BLaER1 treated with 17β-estradiol and CSF1 and Interleukin-3, amounts not matched to agents 10 nM and 100 nM (cell line): ENCODE measurements at regions not wholly inside any gene's neighbourhood (a gene's known extent, or its start where the extent isn't known, plus 50 kb on each side); places are given as distances from the start of the nearest gene placed in this dataset.

ENCODE experiments used
- H3K27ac ChIP-seq, 11 experiments: shearing (Covaris generic); formaldehyde crosslinking; 2 replicates each; pipeline ENCODE4 v1.8.1; 2022
- H3K27me3 ChIP-seq, 11 experiments: shearing (Covaris generic); formaldehyde crosslinking; 2 replicates each; pipeline ENCODE4 v1.8.1; 2022
- H3K36me3 ChIP-seq, 11 experiments: shearing (Covaris generic); formaldehyde crosslinking; 2 replicates each; pipeline ENCODE4 v1.8.1; 2022
- H3K4me1 ChIP-seq, 10 experiments: shearing (Covaris generic); formaldehyde crosslinking; 2 replicates each; pipeline ENCODE4 v1.8.1; 2022
- H3K4me2 ChIP-seq, 11 experiments: shearing (Covaris generic); formaldehyde crosslinking; 2 replicates each; pipeline ENCODE4 v1.8.1; 2022
- H3K4me3 ChIP-seq, 10 experiments: shearing (Covaris generic); formaldehyde crosslinking; 2 replicates each; pipeline ENCODE4 v1.8.1; 2022
- H3K9ac ChIP-seq, 11 experiments: shearing (Covaris generic); formaldehyde crosslinking; 2 replicates each; pipeline ENCODE4 v1.8.1; 2022
- H3K9me3 ChIP-seq, 11 experiments: shearing (Covaris generic); formaldehyde crosslinking; replicated peaks in 1 of 11; 2 replicates each; pipeline ENCODE4 v1.8.1; 2022
- H4K20me1 ChIP-seq, 11 experiments: shearing (Covaris generic); formaldehyde crosslinking; 2 replicates each; pipeline ENCODE4 v1.8.1; 2022
- Cebpa-rat ChIP-seq, 11 experiments: shearing (Covaris generic); IDR thresholded peaks; 2 replicates each; pipeline ENCODE4 v1.8.1; 2022

DNA sequence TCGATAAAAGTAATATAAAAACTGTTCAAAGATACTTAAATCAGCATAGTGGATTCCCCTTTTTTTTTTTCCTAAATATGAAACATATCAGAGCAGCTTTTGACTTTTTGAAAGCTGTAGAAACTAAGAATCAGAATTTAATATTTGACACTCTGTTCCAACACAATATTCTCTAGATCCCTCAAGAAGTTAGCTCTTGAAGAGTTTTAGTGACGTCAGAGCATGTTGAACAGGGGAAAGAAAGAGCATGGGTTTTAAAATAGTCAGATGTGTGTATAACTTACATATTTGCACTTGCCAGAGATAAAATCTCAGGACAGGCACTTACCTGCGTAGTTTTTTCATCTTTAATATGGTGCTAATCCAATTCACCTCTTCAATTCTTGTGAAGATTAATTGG lies 75.2 kb upstream of the FBXL7 start:
- no peak overlapping the region for H3K9ac ChIP-seq
- no peak overlapping the region for H3K27ac ChIP-seq
- H3K36me3 ChIP-seq: no peaks in the 10 kb centered on the region
- no peaks in the 10 kb centered on the region for H3K4me1 ChIP-seq
- no peak for TF ChIP-seq Cebpa-rat (IDR thresholded peaks at IDR 0.05)
- H3K4me3 ChIP-seq: no peak overlapping the region
- H3K4me2 ChIP-seq: no peak overlapping the region
- H3K9me3 ChIP-seq: peaks cover 0 to 13% (median 0%) of the 10 kb centered on the region in 11 experiments; a peak in 6 of 22 replicates
- no peaks in the 10 kb centered on the region for H4K20me1 ChIP-seq
- H3K27me3 ChIP-seq: no peaks in the 10 kb centered on the region

DNA sequence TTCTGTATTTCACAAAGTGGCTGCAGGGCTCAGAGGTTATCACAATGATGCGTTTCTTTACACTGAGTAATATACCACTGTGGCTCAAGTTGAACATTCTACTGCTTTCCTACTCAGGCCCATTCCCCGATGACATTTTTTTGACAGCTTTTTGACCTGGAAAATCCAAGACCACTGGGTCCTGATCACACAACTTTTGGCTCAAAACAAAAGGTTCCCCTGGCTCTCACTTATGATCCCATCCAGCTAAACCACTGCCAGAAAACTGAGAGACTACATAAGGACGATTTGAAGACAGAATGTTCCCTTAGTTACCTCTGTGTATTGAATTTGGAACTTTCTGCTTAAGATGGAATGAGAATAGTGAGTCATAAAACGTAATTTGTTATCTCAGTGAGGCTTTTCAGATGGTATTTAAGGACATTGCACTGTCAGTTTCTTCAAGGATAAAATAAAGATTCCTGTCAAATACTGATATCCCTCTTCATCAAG lies 78.0 kb upstream of the FBXL7 start:
- H3K36me3 ChIP-seq: no peaks in the 10 kb centered on the region
- no peaks in the 10 kb centered on the region for H3K4me1 ChIP-seq
- H3K9ac ChIP-seq: no peak overlapping the region
- no peaks in the 10 kb centered on the region for H3K27me3 ChIP-seq
- no peak overlapping the region for H3K27ac ChIP-seq
- no peak for TF ChIP-seq Cebpa-rat (IDR thresholded peaks at IDR 0.05)
- no peaks in the 10 kb centered on the region for H4K20me1 ChIP-seq
- peaks cover 0 to 6% (median 0%) of the 10 kb centered on the region in 11 experiments; a peak in 1 of 22 replicates for H3K9me3 ChIP-seq
- no peak overlapping the region for H3K4me3 ChIP-seq
- no peak overlapping the region for H3K4me2 ChIP-seq

DNA sequence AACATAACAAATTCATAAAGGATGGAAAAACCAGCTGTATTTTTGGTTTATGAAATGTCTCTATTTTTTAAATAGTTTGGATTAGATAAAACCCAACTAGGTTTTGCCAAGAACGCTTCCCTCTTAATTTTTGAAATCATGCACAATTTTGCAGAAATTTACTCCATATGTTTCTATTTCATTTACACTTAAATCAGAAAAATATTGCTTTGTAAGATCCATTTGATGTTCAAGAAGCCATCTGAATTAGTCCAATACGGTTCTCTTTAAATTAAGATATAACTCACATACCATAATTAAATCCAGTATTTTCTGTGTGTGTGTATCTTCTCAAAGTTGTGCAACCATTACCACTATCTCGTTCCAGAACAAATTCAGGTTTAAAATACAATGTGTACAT lies 78.6 kb upstream of the FBXL7 start:
- no peaks in the 10 kb centered on the region for H3K27me3 ChIP-seq
- H3K4me1 ChIP-seq: no peaks in the 10 kb centered on the region
- no peak overlapping the region for H3K4me3 ChIP-seq

GRCh38 chr5:15420201-15420600 lies 79.8 kb upstream of the FBXL7 start:
- no peaks in the 10 kb centered on the region for H4K20me1 ChIP-seq
- peaks cover 0 to 5% (median 0%) of the 10 kb centered on the region in 11 experiments; a peak in 1 of 22 replicates for H3K9me3 ChIP-seq
- no peak overlapping the region for H3K4me2 ChIP-seq
- H3K4me3 ChIP-seq: no peak overlapping the region
- no peak overlapping the region for H3K27ac ChIP-seq
- H3K36me3 ChIP-seq: no peaks in the 10 kb centered on the region
- no peaks in the 10 kb centered on the region for H3K27me3 ChIP-seq
- no peaks in the 10 kb centered on the region for H3K4me1 ChIP-seq
- TF ChIP-seq Cebpa-rat (IDR thresholded peaks at IDR 0.05): no peak
- H3K9ac ChIP-seq: no peak overlapping the region

More for the DNA sequence above, 78.6 kb upstream of the FBXL7 start:
- Histone ChIP-seq H3K9ac (no peak overlapping the region), H3K9me3 (peaks cover 0 to 6% (median 0%) of the 10 kb centered on the region in 11 experiments; a peak in 1 of 22 replicates), H3K27ac (no peak overlapping the region), H3K36me3 (no peaks in the 10 kb centered on the region), H3K4me2 (no peak overlapping the region), H4K20me1 (no peaks in the 10 kb centered on the region)
- TF ChIP-seq Cebpa-rat (IDR thresholded peaks at IDR 0.05): no peak

DNA sequence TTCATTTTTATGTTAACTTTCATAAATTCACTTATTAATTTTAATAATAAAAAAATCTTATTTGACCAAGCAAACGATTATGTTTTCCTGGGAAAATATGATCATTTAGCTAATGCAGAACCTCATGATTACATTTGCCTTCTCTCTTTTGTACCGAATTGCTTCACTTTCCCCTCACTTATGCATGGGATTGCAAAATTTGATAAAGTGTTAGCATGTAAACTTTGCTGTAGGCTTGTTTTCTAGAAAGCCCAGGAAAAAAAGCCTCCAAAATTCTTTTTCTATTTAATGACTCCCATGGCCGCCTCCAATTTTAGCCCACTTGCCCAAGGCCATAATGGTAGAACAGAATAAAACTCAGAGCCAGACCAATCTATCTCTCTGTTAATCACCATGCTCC lies 82.8 kb upstream of the FBXL7 start:
- H3K27ac ChIP-seq: no peak overlapping the region
- no peaks in the 10 kb centered on the region for H3K36me3 ChIP-seq
- no peak for TF ChIP-seq Cebpa-rat (IDR thresholded peaks at IDR 0.05)
- H3K4me2 ChIP-seq: no peak overlapping the region
- no peak overlapping the region for H3K4me3 ChIP-seq
- H3K9me3 ChIP-seq: peaks cover 0 to 6% (median 0%) of the 10 kb centered on the region in 11 experiments; a peak in 5 of 22 replicates
- H3K27me3 ChIP-seq: no peaks in the 10 kb centered on the region
- peaks cover 0 to under 1% (median 0%) of the 10 kb centered on the region in 10 experiments; a peak in 2 of 20 replicates for H3K4me1 ChIP-seq
- H3K9ac ChIP-seq: no peak overlapping the region
- H4K20me1 ChIP-seq: no peaks in the 10 kb centered on the region

DNA sequence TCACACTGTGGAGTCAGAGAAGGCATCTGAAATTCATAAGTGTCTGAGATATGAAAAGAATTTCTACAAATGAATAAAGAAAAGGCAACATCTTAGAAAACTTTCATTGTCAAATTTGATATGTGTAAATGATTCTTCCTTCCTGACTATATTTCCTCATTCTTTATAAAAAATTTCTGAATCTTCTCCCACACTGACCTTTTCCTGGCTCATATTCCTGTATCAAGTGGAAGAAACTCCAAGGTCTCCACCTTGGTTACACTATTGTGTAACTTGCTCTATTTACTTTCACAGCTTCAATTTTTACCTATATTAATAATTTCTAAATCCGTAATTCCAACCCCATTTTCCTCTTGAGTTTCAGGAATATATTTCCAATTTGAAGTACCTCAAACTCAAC lies 93.5 kb upstream of the FBXL7 start:
- no peaks in the 10 kb centered on the region for H3K36me3 ChIP-seq
- no peak overlapping the region for H3K9ac ChIP-seq
- no peaks in the 10 kb centered on the region for H3K27me3 ChIP-seq
- H3K4me1 ChIP-seq: peaks cover 0 to 5% (median 3%) of the 10 kb centered on the region in 10 experiments; a peak in 14 of 20 replicates
- no peak overlapping the region for H3K4me3 ChIP-seq
- TF ChIP-seq Cebpa-rat (IDR thresholded peaks at IDR 0.05): no peak
- peaks cover 0 to 17% (median 0%) of the 10 kb centered on the region in 11 experiments; a peak in 8 of 22 replicates for H3K9me3 ChIP-seq
- H4K20me1 ChIP-seq: no peaks in the 10 kb centered on the region
- no peak overlapping the region for H3K27ac ChIP-seq
- H3K4me2 ChIP-seq: no peak overlapping the region

- Histone ChIP-seq H3K4me2 (no peak overlapping the region), H3K36me3 (no peaks in the 10 kb centered on the region), H3K9me3 (no peaks in the 10 kb centered on the region), H3K9ac (no peak overlapping the region), H3K4me1 (no peaks in the 10 kb centered on the region), H3K4me3 (no peak overlapping the region), H3K27ac (no peak overlapping the region), H4K20me1 (no peaks in the 10 kb centered on the region), H3K27me3 (no peaks in the 10 kb centered on the region)
- no peak for TF ChIP-seq Cebpa-rat (IDR thresholded peaks at IDR 0.05)
Measured at GRCh38 chr5:15393146-15393545, 106.8 kb upstream of the FBXL7 start.

DNA sequence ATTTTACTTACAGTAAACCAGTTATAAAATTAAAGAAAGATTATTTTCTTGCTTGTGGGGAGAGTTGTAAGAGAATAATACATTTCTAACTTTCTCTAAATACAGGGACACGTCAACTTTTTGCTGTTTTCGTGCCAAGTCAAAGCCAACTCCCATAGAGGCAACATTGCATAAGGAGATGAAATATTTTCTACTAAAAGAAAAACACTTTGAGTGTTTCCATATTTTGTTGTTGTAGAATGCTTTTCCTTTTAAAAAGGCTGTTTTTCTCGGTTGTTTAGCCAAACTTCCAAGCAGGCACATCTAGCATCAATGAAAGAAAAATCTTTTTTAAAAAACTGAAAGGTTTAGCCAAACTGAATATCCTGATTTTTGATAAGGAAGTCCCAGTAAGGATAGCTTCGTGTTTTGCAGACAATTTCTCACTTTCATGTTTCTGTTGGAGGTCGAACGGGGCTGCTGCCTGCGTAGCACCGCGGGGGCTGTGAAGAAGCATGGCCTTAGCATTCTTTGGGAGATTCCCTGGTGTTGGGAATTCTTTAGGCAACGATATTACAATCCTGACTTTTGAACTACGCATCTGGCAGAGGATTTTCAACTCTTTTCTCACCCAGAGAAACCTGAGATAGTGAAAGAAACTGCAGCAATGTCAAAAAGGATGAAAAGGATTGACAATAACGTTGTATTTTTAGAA lies 108.1 kb upstream of the FBXL7 start:
- no peak for TF ChIP-seq Cebpa-rat (IDR thresholded peaks at IDR 0.05)
- no peak overlapping the region for H3K9ac ChIP-seq
- no peak overlapping the region for H3K4me3 ChIP-seq
- H3K27me3 ChIP-seq: no peaks in the 10 kb centered on the region
- H3K4me2 ChIP-seq: no peak overlapping the region
- H3K36me3 ChIP-seq: no peaks in the 10 kb centered on the region
- H3K4me1 ChIP-seq: no peaks in the 10 kb centered on the region
- H3K9me3 ChIP-seq: peaks cover 0 to 10% (median 0%) of the 10 kb centered on the region in 11 experiments; a peak in 5 of 22 replicates
- no peak overlapping the region for H3K27ac ChIP-seq
- no peaks in the 10 kb centered on the region for H4K20me1 ChIP-seq

DNA sequence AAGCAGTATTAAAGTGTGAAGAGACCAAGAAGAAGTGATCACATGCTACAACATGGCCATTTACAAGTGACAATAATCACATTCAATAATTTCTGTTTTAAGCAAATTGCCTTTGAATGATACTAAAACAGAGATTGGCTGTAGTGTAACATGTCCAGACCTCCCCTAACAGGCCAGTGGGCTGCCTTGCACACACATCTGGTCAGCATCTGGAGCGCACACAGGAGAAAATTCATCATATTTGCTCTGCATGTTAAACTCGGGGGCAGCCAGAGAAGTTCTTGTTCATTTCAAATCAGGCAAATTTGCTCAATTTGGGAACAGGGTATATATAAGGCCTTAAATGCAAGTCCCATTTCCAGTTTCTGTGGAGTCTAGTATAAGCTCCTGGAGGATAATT lies 111.1 kb upstream of the FBXL7 start:
- H3K27ac ChIP-seq: no peak overlapping the region
- TF ChIP-seq Cebpa-rat (IDR thresholded peaks at IDR 0.05): no peak
- no peaks in the 10 kb centered on the region for H4K20me1 ChIP-seq
- peaks cover 0 to 23% (median 0%) of the 10 kb centered on the region in 11 experiments; a peak in 8 of 22 replicates for H3K9me3 ChIP-seq
- no peak overlapping the region for H3K9ac ChIP-seq
- no peak overlapping the region for H3K4me3 ChIP-seq
- H3K27me3 ChIP-seq: no peaks in the 10 kb centered on the region
- no peak overlapping the region for H3K4me2 ChIP-seq
- H3K4me1 ChIP-seq: no peaks in the 10 kb centered on the region
- H3K36me3 ChIP-seq: no peaks in the 10 kb centered on the region
